ENCODE measurements at regions not wholly inside any gene's neighbourhood (a gene's known extent, or its start where the extent isn't known, plus 50 kb on each side); places are given as distances from the start of the nearest gene placed in this dataset.
"Not testable (repeated sequence)": the region's sequence is repeated elsewhere in the genome, so short reads cannot be mapped to it uniquely, and the experiment has no call there.

DNA sequence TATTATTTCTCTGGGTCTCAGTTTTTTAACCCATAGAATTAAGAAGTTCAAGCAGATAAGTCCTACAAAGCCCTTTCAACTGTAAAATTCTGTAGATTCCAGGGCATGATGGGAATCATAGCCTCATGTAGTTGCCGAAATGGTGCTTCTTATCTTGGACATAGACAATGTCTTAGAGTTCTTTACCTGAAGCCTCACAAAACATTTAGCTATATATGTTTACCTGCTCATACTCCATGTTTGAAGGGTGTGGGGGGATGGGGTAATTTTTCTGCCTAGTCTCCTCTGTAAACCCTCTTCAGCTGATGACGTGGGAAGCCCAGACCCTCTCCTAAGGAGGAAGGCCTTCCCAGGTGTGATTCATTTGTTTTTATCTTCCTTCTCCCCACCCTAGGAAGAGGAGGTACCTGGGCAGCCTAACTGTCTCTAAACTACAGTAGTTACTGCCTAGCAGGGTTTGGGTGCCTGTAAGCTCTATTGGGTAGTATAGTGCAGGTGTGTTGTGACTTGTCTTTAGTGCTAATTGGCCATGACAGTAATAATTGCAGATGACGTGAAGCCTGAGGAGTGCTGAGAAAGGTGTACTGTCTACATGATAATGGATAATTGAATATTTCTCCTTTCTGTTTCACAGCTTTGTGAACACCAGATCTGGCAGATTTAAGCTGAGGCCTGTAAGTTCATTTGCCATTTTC lies 230.8 kb downstream of the TFAP2B start:
- H3K4me1 ChIP-seq, result no peaks in the 10 kb centered on the region
- no peak overlapping the region for H3K4me3 ChIP-seq
- TF ChIP-seq, protein P1, sequence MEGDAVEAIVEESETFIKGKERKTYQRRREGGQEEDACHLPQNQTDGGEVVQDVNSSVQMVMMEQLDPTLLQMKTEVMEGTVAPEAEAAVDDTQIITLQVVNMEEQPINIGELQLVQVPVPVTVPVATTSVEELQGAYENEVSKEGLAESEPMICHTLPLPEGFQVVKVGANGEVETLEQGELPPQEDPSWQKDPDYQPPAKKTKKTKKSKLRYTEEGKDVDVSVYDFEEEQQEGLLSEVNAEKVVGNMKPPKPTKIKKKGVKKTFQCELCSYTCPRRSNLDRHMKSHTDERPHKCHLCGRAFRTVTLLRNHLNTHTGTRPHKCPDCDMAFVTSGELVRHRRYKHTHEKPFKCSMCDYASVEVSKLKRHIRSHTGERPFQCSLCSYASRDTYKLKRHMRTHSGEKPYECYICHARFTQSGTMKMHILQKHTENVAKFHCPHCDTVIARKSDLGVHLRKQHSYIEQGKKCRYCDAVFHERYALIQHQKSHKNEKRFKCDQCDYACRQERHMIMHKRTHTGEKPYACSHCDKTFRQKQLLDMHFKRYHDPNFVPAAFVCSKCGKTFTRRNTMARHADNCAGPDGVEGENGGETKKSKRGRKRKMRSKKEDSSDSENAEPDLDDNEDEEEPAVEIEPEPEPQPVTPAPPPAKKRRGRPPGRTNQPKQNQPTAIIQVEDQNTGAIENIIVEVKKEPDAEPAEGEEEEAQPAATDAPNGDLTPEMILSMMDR (IDR thresholded peaks at IDR 0.05; ENCODE audit: borderline replicate concordance), result no peak
- H3K9me3 ChIP-seq (replicated peaks), result peaks cover 15% of the 10 kb centered on the region
- intact Hi-C loops (cut with micrococcal nuclease), result no loop called here
- no peak overlapping the region for H3K27ac ChIP-seq (replicated peaks)
- no peak for DNase-seq
- H3K27me3 ChIP-seq (ENCODE audit: low read depth), result no peaks in the 10 kb centered on the region
- no peaks in the 10 kb centered on the region for H3K36me3 ChIP-seq

- Histone ChIP-seq H3K9me3 (replicated peaks) (peaks cover 16% of the 10 kb centered on the region), H3K27me3 (ENCODE audit: low read depth) (no peaks in the 10 kb centered on the region), H3K27ac (replicated peaks) (no peak overlapping the region), H3K36me3 (no peaks in the 10 kb centered on the region), H3K4me3 (no peak overlapping the region), H3K4me1 (no peaks in the 10 kb centered on the region)
- intact Hi-C loops (cut with micrococcal nuclease), result no loop called here
- TF ChIP-seq, protein P1 (IDR thresholded peaks at IDR 0.05; ENCODE audit: borderline replicate concordance), result no peak
- DNase-seq, result no peak
Measured at GRCh38 chr6:51049983-51050877, 231.6 kb downstream of the TFAP2B start.

DNA sequence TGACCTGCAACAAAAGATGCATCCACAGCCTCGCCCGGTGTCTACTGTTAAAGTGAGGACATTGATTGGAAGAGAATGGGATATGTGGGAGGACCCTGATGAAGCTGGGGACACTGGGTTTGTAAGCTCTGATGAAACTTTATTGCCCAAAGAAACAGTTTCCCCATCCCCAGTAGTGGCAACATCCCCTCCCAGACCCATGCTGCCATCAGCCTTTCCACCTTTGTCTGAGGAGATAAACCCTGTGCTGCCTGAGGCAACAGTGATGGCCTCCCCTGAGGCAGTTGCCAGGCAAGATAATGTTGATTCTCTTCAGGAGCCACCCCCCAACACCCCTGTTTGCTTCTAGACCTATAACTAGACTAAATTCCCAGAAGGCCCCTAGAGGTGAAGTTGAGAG lies 234.0 kb downstream of the TFAP2B start:
- DNase-seq; H3K27me3 ChIP-seq (ENCODE audit: low read depth); H3K36me3 ChIP-seq; H3K4me1 ChIP-seq; H3K27ac ChIP-seq (replicated peaks); H3K4me3 ChIP-seq; intact Hi-C loops (cut with micrococcal nuclease): not testable (repeated sequence)
- H3K9me3 ChIP-seq (replicated peaks), result peaks cover 16% of the 10 kb centered on the region

DNA sequence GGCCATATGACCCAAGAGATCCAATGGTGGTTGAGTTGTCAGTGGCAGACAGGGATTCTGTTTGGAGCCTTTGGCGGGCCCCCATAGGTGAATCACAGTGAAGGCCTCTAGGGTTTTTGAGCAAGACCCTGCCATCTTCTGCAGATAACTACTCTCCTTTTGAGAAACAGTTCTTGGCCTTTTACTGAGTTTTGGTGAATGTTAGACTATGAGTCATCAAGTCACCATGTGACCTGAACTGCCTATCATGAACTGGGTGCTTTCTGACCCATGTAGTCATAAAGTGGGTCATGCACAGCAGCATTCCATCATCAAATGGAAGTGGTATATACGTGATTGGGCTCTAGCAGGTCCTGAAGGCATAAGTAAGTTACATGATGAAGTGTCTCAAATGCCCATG lies 236.6 kb downstream of the TFAP2B start:
- H3K27me3 ChIP-seq (ENCODE audit: low read depth); H3K4me1 ChIP-seq; H3K4me3 ChIP-seq; DNase-seq; intact Hi-C loops (cut with micrococcal nuclease); H3K36me3 ChIP-seq; H3K27ac ChIP-seq (replicated peaks): not testable (repeated sequence)
- peaks cover 16% of the 10 kb centered on the region for H3K9me3 ChIP-seq (replicated peaks)

GRCh38 chr6:51057296-51057695 lies 238.6 kb downstream of the TFAP2B start:
- DNase-seq, result no peak
- TF ChIP-seq, protein P1 (IDR thresholded peaks at IDR 0.05; ENCODE audit: borderline replicate concordance), result no peak

GRCh38 chr6:51060262-51060762 lies 241.6 kb downstream of the TFAP2B start:
- Histone ChIP-seq H3K4me1 (no peaks in the 10 kb centered on the region), H3K27me3 (ENCODE audit: low read depth) (no peaks in the 10 kb centered on the region), H3K36me3 (no peaks in the 10 kb centered on the region), H3K9me3 (replicated peaks) (no peaks in the 10 kb centered on the region), H3K27ac (replicated peaks) (no peak overlapping the region), H3K4me3 (no peak overlapping the region)
- TF ChIP-seq, protein P1 (IDR thresholded peaks at IDR 0.05; ENCODE audit: borderline replicate concordance), result no peak
- DNase-seq, result no peak
- intact Hi-C loops (cut with micrococcal nuclease), result no loop called here

More at GRCh38 chr6:51057296-51057695, 238.6 kb downstream of the TFAP2B start:
- intact Hi-C loops (cut with micrococcal nuclease), result no loop called here
- H3K36me3 ChIP-seq, result no peaks in the 10 kb centered on the region
- no peaks in the 10 kb centered on the region for H3K27me3 ChIP-seq (ENCODE audit: low read depth)
- no peaks in the 10 kb centered on the region for H3K4me1 ChIP-seq
- H3K27ac ChIP-seq (replicated peaks), result no peak overlapping the region
- H3K4me3 ChIP-seq, result no peak overlapping the region
- H3K9me3 ChIP-seq (replicated peaks), result peaks cover 16% of the 10 kb centered on the region
